NCI-H2196 (cell line): ENCODE measurements at regions not wholly inside any gene's neighbourhood (a gene's known extent, or its start where the extent isn't known, plus 50 kb on each side); places are given as distances from the start of the nearest gene placed in this dataset.

Source experiments
- DNase-seq: peaks from one replicate; lab custom pipeline; 2025; ENCODE audit not compliant: unreplicated experiment; lab: John Stamatoyannopoulos, UW

DNA sequence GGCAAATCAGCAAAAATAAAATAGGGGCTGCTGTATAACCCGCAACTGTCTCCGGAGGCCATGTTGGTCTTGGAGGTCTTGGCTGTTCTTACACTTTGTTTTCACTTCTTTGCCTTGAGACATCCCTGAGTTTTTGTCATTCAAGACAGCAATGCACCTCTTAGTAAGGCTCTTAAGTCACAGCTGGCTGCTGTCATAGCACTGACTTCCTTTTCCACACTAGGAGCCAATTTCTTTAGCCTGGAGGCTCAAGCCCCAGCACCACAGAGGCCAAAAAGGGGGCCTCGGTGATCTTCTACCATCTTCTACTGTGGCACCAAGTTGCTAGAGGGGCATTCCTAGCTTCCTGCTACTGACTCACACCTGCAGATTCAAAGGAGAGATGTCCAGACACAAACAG, 536.3 kb downstream of the CDH26 start:
- DNase-seq: no peak

DNA sequence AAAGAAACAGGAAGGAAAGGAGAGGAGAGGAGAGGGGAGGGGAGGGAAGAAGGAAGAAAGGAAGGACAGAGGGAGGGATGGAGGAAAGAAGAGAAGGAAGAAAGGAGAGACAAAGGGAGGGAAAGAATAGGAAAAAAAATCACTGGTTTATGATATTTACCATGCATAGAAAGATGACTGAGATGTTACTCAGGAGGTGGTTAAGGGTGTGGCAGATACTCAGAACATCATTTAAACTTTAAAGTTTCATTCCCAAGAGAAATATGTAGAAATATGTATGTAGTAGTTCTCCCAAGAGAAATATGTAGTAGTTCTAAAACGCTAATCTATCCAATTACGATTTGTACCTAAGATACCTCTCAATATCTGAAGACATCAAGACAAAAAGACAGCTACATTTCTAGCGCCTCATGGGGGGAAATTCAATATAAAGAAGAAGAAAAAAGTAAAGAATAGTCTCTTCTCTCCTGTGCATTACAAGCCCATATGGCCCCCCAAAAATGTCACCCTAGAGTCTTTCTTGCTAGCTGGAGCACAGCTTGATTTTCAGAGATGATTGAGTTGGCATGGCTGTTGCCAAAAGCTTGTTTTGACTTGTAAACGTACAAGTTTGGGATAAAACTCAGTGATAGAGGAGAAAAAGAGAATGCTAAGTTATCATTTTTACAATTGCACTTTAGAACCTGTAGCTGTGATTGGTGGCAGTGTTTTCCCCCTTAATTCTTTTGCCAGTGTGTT, 539.2 kb downstream of the CDH26 start:
- DNase-seq: no peak

DNA sequence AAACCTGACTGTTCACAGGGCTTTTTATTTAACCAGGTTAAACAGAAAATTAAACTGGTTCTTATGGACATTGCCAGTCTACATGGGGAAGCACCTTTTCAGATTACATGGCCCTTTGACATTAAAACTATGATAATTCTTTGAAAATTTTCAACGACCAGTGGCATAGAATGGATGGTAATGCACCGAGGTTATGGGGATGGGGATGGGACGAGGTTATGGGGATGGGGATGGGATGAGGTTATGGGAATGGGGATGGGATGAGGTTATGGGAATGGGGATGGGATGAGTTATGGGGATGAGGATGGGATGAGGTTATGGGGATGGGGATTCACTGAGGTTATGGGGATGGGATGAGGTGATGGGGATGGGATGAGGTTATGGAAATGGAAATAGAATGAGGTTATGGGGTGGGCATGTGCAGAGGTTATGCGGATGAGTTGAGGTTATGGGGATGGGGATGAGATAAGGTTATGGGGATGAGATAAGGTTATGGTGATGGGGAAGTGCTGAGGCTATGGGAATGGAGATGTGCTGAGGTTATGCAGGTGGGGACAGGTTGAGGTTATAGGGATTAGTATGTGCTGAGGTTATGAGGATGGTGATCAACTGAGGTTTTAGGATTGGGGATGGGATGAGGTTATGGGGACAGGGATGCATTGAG, 541.9 kb downstream of the CDH26 start:
- DNase-seq: no peak

DNA sequence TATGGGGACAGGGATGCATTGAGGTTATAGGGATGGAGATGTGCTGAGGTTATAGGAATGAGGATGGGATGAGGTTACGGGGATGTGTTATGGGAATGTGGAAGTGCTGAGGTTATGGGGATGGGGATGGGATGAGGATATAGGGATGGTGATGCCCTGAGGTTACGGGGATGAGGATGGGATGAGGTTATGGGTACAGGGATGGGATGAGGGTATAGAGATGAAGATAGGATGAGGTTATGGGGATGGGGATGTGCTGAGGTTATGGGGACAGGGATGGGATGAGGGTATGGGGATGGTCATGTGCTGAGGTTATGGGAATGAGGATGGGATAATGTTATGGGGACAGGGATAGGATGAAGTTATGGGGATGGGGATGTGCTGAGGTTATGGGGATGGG, 542.8 kb downstream of the CDH26 start:
- DNase-seq: no peak

DNA sequence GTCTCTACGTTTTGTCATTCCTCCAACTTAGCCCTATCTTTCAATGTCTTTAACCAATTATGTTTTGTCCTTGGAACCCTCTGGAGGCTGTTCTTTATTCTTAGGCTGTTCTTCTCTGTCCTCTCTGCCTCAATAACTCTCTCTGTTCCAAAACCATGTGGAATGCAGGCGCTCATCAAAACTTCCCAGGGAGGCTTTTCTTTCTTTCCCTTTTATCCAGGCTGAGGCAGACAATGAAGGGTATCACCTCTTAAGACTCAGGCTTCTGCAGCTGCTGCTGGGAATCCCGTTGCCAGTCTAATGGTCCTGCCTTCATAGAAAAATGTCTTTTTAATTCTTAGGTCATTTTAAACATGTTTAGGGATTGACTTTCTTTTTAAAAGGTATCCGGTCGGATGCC, 544.7 kb downstream of the CDH26 start:
- DNase-seq: no peak

DNA sequence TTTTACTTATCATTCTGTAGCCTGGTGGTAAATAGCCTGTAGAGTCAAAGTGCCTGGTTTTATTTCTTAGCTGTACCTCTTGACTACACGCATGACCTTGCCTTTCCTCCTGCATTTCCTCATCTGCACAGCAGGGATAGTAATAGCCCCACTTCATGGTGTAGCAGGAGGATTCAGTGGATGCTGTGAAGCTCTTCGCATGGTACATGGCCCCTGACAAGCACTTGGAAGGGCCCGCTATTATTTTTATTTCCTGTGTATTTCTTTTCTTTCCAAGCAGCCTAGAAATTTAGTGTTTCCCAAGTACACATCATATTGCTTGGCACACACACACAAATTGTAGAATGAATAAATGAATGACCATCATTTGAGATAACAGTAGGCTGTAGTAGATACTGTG, 547.2 kb downstream of the CDH26 start:
- no peak for DNase-seq

DNA sequence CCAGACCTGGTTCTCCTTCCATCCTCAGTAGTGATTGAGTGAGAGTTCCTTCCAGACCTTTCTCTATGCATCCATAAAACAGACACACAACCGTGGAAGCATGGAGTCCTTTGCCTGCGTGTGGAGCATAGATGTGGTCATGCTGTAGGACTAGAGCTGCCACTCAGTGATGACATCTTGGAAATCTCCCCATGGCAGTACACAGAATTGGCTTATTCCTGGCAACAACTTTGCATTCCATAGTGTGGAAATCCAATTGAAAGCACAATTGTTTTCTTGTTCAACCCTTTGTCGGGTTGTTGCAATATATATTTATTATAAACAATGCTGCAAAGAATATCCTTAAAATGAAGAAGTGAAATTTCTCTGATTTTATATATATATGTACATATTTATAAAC, 547.8 kb downstream of the CDH26 start:
- DNase-seq: no peak

DNA sequence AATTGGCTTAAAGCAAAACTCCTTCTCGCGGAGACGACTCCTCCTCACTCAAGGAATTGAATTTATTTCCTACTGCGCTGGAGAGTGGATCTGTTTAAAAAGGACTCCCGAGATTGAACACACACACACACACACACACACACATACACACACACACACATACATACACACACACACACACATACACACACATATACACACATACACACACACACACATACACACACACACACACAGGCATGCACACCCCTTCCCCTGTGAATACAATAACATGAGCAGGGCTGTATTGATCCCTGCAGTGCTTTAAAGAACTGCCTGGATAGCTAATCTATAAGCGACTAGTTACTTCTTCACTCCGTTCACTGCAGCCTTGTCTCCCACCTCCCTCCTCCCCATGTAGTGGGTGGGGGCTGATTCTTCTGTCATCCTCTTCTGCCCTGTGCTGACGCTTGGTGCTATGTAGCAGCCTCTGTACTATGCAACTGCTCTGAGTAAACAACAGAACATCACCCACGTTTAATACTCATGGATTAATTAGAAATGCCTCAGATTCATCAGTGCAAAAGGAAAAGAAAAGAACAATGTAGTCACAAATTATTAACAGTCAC, 549.0 kb downstream of the CDH26 start:
- no peak for DNase-seq

DNA sequence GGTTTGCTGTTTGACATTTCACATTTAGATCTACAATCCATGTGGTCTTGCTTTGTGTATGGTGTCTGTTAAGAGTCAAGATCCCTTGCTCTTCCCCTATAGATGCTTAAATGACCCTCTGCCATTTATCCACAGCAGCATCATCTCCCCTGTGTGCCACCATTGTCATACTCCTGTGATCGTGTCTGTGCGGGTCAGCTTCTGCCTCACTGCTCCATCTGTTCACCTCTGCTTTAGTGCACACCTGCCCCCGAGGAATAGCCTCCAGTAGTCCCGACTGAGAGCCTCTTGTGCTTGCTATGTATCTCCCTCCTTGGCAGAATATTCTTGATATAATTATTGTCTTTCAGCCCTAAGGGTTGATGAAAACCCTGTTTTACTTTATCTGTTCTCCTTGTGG, 551.2 kb downstream of the CDH26 start:
- DNase-seq: no peak

DNA sequence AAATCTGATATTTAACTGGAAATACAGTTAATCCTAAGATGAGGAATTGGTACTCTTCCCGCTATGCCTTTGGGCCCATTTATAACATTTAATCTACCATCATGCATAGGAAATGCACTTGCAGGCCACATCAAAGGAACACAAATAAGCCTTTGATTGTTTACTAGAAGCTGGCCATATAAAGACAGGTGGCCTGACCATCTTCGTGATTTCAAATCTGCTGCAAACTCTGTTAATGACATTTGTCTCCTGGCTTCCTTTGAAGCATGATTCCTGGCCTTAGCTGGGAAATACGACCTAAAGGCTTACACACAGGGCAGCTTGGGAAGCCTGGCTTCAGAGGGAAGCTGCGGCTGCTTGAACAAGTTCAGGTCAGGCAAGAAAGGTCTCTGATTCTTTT, 552.1 kb downstream of the CDH26 start:
- no peak for DNase-seq

DNA sequence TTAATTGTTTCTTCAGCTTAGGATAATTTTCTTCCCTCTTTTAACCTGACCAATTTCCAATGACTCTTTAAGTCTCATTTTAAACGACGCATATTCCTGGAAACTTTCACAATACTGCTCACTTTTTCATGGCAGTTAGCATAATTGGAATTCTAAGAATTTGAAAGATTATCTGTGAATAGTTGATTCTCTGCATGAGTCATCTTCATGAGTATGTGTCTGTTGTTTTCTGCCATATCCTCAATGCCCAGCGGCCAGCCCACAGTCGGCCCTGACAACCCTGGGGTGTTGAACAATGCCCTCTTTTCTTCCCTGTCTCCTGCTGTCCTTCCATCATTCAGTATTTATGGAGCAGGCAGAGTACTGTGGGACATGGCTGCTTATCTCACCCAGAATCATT, 554.2 kb downstream of the CDH26 start:
- DNase-seq: no peak

DNA sequence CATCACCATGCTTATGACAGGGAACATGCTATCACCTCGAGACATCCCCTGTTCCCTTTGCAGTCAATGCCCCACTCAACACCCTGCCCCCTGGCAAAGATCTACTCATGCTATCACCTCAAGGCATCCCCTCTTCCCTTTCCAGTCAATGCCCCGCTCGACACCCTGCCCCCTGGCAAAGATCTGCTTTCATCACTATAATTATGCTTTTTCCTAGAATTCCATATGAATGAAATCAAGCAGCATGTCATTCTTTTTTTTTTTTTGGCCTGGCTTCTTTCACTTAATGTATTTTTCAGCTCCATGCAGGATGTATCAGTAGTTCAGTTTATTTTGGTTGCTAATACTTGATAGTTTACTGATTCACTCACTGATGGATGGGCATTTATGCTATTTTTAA, 554.9 kb downstream of the CDH26 start:
- no peak for DNase-seq

DNA sequence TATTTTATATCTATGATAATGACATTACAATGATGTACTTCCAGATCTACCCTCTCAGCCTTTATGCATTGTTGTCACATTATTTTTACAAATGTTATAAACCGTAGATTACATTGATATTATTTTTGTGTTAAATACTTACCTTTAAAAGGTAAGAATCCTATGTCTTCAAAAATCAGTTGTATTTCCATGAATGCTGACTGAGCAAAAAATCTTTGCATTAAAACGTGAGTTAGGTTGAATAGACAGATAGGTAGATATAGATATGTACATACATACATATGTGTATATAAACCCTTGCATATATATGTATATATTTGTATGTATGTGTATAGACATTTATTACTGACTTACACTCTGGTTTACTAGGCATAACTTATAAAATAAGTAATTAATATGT, 558.2 kb downstream of the CDH26 start:
- DNase-seq: no peak

DNA sequence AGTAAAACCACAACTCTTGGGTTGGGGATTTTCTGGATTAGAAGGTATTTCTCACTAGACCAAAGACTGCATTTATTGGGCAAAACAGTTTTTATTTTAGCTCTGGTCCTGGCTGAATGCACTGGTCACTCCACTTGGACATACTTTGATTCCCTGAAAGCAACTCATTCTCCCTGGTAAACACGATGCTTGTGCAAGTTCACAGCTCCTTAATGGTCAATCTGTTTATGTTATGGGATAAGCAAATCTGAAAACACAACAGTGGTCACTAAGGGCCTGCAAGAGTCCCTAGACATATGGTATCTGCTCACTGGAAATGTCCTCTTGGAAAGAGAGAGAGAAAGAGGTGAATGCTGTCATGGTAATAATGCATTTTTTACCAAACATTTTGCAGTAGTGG, 559.8 kb downstream of the CDH26 start:
- DNase-seq: no peak

DNA sequence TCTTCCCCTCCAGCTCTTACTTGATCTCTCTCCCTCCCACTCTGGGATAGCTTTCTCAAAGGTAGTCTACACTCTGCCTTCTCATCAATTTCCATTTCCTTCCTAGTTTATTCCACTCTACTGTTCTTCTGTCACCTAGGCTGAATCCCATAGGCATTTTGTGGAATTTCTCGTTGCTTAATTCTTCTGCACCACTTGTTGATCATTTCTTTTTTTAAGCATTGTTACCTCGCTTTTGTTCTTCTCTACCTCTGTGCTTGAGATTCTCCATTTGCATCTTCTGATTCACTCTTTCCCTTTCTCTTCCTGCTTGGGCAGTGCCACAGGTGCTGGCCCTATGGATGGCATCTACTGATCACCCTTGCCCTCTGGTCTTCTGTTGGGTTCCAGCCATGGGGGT, 567.2 kb downstream of the CDH26 start:
- DNase-seq: no peak

DNA sequence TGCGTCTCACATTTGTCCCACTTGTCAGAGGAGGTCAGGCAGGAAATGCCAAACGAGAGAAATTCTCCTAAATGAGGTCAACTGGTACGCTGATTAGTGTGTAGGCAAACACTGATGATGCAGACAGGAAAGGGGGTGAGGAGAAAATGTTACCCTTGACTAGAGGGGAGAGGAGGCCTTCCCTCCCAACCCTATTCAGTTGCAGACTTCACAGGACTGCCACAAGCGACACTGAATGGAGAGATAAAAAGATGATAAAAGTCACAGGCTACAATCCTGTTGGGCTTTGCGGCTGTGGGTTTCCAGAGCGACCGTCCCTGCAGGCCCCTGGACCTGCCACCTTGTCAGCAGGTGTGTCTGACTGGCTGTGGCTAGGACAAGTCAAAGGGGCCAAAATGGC, 569.4 kb downstream of the CDH26 start:
- no peak for DNase-seq

DNA sequence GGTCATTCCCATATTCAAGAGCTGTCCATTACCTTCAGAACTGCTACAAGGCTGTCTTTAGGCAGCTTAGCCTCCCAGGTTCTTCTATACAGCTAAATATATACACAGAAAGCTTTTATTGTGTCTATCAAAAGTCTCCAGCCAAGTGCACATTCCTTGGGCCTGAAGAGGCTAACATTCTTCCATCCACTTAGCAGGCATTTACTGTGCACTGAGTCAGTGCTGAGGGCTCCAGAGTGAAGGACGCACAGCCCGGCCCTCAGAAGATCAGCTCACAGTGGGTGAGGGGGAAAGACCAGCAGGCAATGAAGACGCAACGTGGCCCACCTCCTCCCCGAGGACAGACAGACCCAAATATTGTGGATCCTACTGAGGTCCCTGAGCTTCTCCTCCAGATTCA, 569.9 kb downstream of the CDH26 start:
- no peak for DNase-seq

DNA sequence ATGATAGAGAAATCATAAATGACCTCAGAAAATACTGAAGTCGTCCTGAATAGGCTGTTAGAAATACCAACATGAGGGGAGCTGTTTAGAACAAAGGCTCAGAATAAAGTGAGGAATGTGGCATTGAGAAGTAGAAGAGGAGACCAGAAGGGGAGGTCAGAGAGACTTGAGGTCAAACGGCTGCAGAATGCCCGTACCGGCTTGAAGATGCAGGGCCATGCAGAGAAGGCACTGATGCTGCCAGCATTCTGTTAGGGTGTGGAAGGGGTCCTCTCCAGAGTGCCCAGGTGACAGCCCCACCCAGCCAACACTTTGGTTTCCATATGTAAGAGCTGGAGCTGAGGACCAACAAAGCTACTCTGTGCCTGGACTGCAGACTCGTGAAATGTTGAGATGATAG, 570.9 kb downstream of the CDH26 start:
- DNase-seq: no peak

DNA sequence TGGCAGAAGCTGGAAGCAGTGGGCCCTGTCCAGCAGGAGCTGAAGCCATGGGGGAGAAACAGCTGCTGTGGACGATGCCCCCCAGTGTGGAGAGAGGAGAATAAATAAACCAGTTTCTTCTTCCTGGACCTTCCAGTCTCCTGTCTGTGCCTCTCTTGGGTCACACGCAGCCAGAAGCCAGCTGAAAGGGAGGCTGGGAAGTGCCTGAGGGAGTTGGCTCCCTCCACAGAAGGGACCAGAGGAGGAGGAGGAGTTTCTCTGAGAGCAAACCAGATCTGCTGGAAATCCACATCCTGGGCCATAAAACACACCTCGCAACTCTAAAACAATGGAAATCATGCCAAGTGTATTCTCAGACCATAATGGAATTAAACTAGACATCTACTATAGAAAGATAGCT, 577.0 kb downstream of the CDH26 start:
- DNase-seq: peak; percentile 30

DNA sequence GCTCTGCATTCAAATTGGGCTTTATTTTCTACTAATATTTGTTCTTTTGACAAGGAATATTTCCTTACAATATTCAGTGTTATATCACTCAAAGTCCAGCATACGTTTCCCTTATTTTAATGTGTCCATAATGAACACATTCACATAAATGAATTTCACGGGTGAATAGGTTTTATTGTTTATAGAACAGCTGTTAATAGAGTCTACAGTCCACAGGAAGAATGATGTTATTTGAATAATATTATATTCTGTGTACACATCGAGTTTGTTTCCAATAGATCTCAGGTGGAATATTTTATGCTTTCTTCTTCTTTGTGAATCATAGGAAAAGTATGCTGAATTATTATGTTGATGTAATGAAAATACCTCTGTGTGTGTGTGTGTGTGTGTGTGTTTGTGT, 582.4 kb downstream of the CDH26 start:
- DNase-seq: peak; percentile 72

DNA sequence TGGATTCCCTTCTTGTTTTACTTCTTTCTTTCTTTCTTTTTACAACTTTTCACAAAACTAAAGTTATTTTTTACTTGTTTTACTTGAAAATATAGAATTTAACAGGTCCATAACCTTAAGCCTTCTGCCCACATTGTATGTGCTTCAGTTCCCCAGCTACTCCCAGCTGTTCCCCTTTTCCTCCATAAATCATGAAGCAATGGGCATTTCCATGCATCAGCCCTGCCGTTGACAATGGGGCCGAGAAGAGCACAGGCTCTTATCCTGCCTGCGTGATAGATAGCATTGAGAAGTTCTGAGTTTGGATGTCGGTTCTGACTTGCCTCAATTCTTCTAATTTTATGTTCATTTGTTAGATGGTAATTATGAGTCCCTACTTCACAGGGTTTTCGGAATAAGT, 583.8 kb downstream of the CDH26 start:
- no peak for DNase-seq

DNA sequence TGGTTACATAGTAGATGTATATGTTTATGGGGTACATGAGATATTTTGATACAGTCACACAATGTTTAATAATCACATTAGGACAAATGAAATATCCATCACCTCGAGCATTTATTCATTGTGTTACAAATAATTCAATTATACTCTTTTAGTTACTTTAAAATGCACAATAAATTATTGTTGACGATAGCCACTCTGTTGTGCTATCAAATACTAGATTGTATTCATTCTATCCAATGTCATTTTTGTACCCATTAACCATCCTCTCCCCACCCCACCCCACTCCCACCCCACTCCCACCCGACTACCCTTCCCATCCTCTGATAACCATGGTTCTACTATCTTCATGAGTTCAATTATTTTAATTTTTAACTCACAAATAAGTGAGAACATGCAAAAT, 585.4 kb downstream of the CDH26 start:
- DNase-seq: no peak

DNA sequence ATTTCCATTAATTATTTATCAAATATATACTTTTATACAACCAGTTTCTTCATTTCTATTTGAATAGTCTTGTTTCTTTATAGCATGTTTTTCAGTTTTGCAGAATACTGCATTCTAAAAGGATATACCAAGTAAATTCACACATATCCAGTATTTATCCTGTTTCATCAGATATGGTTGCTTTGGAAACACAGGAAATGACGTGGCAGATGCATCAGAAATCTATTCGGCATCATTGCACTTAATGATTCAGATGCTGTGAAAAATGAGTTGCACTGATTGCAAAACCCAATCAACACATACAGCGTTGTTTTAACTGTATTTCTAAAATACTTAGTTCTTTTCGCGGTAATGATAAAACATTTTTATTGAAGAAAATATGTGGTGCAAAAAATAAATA, 594.9 kb downstream of the CDH26 start:
- DNase-seq: no peak
